ENCODE measurements at regions not wholly inside any gene's neighbourhood (a gene's known extent, or its start where the extent isn't known, plus 50 kb on each side); places are given as distances from the start of the nearest gene placed in this dataset.

GRCh38 chr7:112970771-112971170, 115.9 kb downstream of the GPR85 start:
- Mint-ChIP-seq H3K36me3 (ENCODE audit: low read depth) (peaks cover 2% of the 10 kb centered on the region), H3K27me3 (ENCODE audit: low read depth) (peaks cover 31% of the 10 kb centered on the region), H3K27ac (ENCODE audit: unreplicated experiment) (no peak overlapping the region), H3K4me3 (ENCODE audit: unreplicated experiment) (no peak overlapping the region), H3K4me1 (ENCODE audit: low read depth) (no peaks in the 10 kb centered on the region), H3K9me3 (ENCODE audit: low read depth) (peaks cover 2% of the 10 kb centered on the region)
- peak; percentile 19 for TF ChIP-seq CTCF (IDR thresholded peaks at IDR 0.05)
- DNase-seq (ENCODE audit: low spot score): no peak

- Mint-ChIP-seq H3K27ac (ENCODE audit: unreplicated experiment) (no peak overlapping the region), H3K36me3 (ENCODE audit: low read depth) (peaks cover 2% of the 10 kb centered on the region), H3K9me3 (ENCODE audit: low read depth) (peaks cover 2% of the 10 kb centered on the region), H3K27me3 (ENCODE audit: low read depth) (peaks cover 30% of the 10 kb centered on the region), H3K4me1 (ENCODE audit: low read depth) (no peaks in the 10 kb centered on the region), H3K4me3 (ENCODE audit: unreplicated experiment) (no peak overlapping the region)
- DNase-seq (ENCODE audit: low spot score): no peak
- TF ChIP-seq CTCF (IDR thresholded peaks at IDR 0.05): no peak
These were observed 116.7 kb downstream of the GPR85 start for GRCh38 chr7:112969946-112970345.

GRCh38 chr7:112965506-112965905, 121.1 kb downstream of the GPR85 start:
- Mint-ChIP-seq H3K36me3 (ENCODE audit: low read depth) (no peaks in the 10 kb centered on the region), H3K27me3 (ENCODE audit: low read depth) (peaks cover 25% of the 10 kb centered on the region), H3K9me3 (ENCODE audit: low read depth) (peaks cover under 1% of the 10 kb centered on the region), H3K27ac (ENCODE audit: unreplicated experiment) (no peak overlapping the region), H3K4me1 (ENCODE audit: low read depth) (no peaks in the 10 kb centered on the region), H3K4me3 (ENCODE audit: unreplicated experiment) (no peak overlapping the region)
- no peak for DNase-seq (ENCODE audit: low spot score)
- TF ChIP-seq CTCF (IDR thresholded peaks at IDR 0.05): no peak

GRCh38 chr7:112963634-112964033, 123.0 kb downstream of the GPR85 start:
- no peak for TF ChIP-seq CTCF (IDR thresholded peaks at IDR 0.05)
- no peak overlapping the region for H3K27ac Mint-ChIP-seq (ENCODE audit: unreplicated experiment)
- peaks cover 5% of the 10 kb centered on the region for H3K9me3 Mint-ChIP-seq (ENCODE audit: low read depth)
- H3K36me3 Mint-ChIP-seq (ENCODE audit: low read depth): no peaks in the 10 kb centered on the region
- DNase-seq (ENCODE audit: low spot score): no peak
- no peaks in the 10 kb centered on the region for H3K4me1 Mint-ChIP-seq (ENCODE audit: low read depth)
- no peak overlapping the region for H3K4me3 Mint-ChIP-seq (ENCODE audit: unreplicated experiment)
- peaks cover 27% of the 10 kb centered on the region for H3K27me3 Mint-ChIP-seq (ENCODE audit: low read depth)

GRCh38 chr7:112962815-112963214, 123.8 kb downstream of the GPR85 start:
- no peak overlapping the region for H3K27ac Mint-ChIP-seq (ENCODE audit: unreplicated experiment)
- H3K27me3 Mint-ChIP-seq (ENCODE audit: low read depth): peaks cover 30% of the 10 kb centered on the region
- H3K4me1 Mint-ChIP-seq (ENCODE audit: low read depth): no peaks in the 10 kb centered on the region
- peaks cover 5% of the 10 kb centered on the region for H3K9me3 Mint-ChIP-seq (ENCODE audit: low read depth)
- H3K36me3 Mint-ChIP-seq (ENCODE audit: low read depth): no peaks in the 10 kb centered on the region
- H3K4me3 Mint-ChIP-seq (ENCODE audit: unreplicated experiment): no peak overlapping the region
- TF ChIP-seq CTCF (IDR thresholded peaks at IDR 0.05): no peak
- no peak for DNase-seq (ENCODE audit: low spot score)

Measured in chondrocyte (in vitro differentiated cells).